ENCODE measurements at regions not wholly inside any gene's neighbourhood (a gene's known extent, or its start where the extent isn't known, plus 50 kb on each side); places are given as distances from the start of the nearest gene placed in this dataset.
A peak's percentile ranks its signal among the peaks of the same experiment; 100 is the strongest.

DNA sequence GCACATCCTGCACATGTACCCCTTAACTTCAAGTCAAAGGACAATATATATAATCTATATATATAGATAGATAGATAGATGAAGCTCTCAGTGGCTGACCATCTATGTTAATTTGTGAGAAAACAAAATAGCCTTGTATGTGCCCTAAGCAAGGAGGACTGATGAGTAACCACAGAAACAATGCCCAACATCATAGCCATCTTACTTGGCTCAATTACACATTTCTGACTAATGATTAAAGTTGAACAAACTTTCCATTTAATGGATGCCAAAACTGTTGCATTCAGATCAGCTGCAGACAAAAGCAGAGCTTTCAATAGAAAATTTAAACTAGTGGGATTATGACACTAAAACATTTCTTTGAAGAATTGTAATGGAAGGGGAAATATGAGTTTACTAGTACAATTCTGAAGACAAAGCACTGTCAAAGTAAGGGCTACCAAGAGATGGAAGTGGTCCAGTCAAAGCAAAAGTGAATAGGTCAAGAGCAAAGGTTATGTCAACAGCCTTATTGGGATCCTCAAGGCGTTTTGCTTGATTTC, 1188.2 kb upstream of the RAG2 start:
- no peak for DNase-seq (ENCODE audit: low read depth, low spot score)

DNA sequence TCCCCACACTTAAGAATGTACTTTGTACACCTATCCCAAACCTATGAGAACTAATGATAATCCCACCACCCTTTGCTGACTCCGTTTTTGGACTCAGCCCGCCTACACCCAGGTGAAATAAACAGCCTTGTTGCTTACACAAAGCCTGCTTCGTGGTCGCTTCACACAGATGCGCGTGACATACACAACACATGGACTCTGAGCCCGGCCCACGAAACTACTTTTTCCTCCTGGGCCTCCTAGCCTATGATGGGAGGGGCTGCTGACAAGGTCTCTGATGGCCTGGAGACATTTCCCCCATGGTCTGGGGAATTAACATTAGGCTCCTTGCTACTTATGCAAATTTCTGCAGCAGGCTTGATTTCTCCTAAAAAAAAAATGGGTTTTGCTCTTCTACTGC, 1176.4 kb upstream of the RAG2 start:
- no peak for DNase-seq (ENCODE audit: low read depth, low spot score)

DNA sequence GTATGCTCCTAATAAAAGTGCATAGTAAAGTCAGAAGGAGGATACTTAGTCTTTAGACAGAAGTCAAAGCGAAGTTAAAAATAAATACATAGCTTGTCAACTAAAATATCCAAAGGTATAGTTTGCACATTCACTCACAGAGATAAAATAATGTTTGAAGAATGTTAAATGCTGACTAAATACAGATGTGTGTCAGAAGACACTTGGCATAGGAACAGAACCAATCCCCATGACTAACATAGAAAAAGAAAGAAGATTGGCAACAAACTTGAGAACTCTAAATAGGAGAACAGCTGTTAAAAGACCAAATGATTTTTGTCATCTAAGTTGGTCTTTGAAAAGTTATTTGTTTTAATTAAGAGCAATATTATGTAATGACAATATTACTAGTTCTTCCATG, 1172.1 kb upstream of the RAG2 start:
- no peak for DNase-seq (ENCODE audit: low read depth, low spot score)

DNA sequence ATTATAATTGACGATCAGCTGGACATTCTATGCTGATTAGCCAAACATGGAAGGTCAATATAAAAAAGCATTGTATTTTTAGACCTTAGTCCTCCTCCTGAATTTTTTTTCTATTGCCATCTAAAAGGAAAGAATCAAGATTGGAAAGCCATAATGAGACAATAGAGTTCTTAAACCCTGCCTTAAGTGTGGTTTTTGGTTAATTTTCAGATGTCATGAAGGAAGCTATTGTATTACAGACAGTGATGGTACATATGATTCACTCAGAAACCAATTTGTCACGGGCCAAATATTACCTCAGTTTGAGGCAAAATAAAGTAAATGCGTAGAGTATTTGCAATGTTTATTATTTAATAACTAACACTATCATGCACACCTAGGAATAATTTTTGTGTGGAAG, 1164.0 kb upstream of the RAG2 start:
- no peak for DNase-seq (ENCODE audit: low read depth, low spot score)

DNA sequence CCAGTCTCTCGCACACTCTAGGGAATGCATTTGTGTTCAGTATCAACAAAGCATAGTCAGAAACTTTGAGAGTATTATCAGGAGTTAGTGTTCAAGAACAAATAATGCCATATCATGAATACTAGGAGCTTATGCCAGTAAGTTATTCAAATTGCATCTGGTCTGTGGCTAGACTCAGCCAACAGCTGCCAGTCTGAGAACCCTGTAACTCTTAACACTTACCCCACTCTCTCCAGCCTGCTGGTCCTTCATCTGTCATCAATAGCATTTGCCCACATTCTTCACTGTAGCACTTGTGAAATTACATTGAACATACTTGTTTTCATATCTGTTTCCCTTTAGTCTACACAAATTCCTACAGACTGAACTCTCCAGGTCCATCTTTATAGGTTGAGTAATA, 1157.5 kb upstream of the RAG2 start:
- no peak for DNase-seq (ENCODE audit: low read depth, low spot score)

DNA sequence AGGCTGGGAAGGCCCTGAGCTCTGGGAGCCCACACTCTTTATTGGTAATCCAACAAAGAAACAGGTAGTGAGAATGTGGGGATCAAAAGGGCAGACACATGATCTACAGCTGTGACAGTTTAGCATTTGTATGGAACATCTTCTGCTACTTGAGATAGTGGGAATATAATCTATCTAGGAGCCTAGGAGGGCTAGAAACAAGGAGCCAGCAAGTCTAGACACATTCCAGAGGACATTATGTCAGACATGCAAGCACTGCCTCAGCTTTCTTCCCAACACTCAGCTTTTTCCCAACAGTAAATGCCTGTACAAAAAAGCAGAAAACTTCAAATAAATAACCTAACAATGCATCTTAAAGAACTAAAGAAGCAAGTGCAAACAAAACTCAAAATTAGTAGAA, 1150.6 kb upstream of the RAG2 start:
- no peak for DNase-seq (ENCODE audit: low read depth, low spot score)

DNA sequence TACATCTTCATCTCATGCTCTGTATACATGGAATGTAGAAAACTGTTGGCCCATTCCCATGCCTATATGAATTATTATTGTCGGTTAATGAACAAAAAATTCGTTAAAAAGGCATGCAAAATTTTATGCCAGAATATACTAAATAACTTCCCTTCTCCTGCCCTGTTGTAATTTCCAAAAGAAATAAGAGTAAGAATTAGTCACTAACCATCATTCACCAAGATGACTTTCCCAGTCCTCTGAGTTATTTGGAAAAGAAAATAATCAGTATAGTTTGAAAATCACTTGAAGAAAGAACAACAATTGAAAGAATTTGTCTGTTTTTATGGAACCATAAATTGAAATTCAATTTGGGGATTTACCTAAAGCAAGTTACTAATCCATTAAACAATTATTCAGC, 1149.1 kb upstream of the RAG2 start:
- no peak for DNase-seq (ENCODE audit: low read depth, low spot score)

DNA sequence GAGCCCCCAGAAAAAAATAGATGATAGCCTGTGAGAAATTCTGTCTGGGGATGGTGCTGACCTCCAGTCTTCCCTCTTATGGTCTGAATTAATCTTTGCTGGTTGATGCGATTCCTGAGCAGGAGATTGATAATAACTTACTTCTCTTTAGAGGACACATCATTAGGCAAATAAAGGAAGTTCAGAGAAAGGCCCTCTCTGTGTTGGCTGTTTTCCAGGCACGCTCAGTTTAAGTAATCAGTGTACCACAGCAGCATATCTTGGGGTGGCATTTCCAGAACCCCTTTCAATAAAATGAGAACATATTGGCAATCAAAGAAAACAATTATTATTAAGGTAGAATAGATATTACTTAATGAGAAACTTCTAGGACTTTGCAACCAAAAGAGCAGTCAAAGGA, 1129.3 kb upstream of the RAG2 start:
- no peak for DNase-seq (ENCODE audit: low read depth, low spot score)

DNA sequence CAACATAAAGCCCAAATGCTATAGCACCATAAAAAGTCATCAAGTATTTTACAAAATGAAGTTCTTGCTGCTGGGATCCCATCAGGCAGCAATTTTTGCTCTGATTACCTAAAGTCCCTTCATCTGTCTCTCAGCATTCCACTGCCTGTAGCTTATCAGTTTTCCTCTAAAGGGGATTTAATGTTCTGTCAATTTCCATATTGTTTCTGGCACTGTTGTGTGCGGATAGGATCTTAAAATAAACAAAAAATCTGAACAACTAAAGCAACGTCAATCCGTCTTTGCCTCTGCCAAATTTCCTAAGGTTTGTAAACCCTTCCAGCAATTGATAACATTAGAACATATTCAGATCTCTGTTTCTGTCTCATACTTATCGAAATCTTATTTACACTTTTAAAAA, 1126.3 kb upstream of the RAG2 start:
- DNase-seq (ENCODE audit: low read depth, low spot score) = no peak

DNA sequence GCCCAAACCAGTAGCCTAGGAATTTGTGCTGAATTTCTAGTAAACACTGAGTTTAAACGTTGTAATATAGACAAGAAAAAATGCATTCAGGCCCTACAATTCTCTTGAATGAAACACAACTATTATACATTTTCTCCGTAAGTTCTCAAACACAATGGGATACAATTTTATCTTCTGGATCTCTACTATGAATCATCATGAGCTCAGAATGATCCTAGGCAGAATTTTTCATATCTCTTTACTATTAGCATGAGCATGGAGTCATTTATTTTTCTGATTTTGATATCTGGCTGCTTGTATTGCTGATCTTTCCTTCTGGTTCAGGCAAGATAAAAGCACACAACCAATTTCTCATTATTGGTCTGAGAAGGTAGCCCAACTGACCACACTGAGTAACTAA, 1123.4 kb upstream of the RAG2 start:
- DNase-seq (ENCODE audit: low read depth, low spot score) = no peak

DNA sequence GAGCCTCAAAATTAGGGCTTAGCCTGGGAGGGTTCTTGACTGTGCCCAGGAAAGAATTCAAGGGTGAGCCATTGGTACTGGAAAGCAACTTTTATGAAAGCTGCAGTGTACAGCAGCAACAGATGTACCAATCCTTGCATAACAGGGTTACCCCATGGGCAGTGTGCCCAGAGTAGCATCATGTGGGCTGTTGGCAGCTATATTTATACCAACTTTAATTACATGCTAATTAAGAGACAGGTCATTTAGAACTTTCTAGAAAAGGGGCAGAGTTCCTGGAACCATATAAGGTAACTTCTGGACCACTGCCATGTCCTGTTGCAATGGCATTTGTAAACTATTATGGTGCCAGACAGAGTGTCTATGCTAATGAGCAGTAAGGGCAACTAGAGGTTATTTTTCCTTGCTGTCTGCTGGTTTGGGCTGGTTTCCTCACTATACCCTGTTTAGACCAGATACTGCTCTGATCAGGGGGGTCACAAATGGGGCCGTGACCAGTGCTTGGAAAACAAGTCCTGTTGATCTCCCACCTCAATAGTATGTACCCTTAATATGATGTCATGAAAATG, 1120.5 kb upstream of the RAG2 start:
- DNase-seq (ENCODE audit: low read depth, low spot score) = no peak

DNA sequence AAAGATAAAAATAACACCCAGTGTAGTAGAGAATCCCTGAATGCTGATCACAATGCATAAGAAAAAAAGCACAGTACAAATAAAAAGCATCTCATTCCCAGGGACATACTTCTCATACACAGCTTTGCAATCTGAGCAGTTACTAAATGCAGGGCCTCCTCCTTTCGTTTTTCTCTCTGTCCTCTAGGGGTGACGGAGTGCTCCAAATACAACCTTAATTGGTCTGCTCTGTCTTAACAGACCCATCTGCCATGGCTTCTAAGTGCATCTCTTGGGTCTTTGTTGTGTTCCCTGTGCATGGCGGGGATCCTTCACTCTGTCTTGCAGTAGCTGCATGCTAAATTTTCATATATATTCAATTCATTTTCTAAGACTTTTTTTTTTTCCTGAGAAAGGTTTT, 1114.2 kb upstream of the RAG2 start:
- DNase-seq (ENCODE audit: low read depth, low spot score) = no peak

DNA sequence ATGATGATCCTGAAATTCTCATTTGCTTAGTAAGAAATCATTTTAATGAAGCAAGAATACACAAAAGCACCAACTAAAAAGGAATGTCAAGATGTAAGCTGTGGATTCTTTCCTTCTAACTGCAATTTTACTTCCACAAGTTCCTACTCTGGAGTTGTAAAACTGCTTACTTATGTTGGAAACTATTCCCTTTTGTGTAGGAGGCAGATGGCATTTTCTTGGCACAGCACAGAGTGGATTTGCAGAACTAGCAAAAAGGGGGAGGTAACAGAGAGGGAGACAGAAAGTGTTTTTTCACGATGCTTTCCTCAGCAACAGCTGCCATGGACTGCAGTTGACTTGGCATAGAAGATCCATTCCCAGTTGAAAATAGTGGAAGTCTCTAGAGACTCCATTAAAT, 1112.0 kb upstream of the RAG2 start:
- no peak for DNase-seq (ENCODE audit: low read depth, low spot score)

DNA sequence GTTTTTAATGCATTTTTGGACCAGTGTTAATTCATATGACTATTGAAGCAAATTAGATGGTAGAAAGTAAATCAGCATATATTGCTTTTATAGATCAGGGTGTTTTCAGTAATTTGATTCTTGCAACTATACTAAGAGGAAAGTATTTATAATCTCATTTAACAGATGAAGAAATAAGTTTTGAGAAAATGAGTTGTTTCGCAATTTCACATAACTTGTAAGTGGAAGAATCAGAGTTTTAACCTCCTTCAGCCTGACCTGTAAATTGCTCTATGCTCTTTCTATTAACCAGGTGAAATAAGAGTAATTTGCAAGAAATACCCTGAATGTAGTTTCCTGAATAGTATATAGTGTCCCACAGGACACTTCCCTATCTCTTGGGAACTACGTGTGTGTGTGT, 1106.8 kb upstream of the RAG2 start:
- no peak for DNase-seq (ENCODE audit: low read depth, low spot score)

DNA sequence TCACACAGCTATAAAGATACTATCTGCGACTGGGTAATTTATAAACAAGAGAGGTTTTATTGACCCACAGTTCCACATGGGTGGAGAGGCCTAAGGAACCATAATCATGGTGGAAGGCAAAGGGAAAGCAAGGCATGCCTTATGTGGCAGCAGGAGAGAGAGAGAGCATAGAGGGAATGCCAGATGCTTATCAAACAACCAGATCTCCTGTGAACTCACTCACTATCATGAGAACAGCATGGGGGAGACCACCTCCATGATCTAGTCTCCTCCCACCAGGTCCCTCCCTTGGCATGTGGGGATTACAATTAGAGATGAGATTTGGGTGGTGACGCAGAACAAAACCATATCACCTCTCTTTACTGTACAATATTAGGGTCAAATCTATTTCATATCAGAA, 1101.6 kb upstream of the RAG2 start:
- no peak for DNase-seq (ENCODE audit: low read depth, low spot score)

DNA sequence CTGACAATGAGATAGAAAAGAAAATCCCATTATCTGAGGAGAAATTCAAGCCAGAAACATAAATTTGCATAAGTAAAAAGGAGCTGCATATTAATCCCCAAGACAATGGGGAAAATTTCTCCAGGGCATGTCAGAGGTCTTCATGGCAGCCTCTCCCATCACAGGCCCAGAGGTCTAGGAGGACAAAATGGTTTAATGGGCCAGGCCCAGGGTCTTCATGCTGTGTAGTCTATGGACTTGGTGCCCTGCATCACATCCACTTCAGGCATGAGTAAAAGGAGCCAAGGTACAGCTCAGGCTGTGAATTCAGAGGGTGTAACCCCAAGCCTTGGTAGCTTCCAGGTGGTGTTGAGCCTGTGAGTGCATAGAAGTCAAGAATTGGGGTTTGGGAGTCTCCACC, 1097.2 kb upstream of the RAG2 start:
- DNase-seq (ENCODE audit: low read depth, low spot score) = no peak

DNA sequence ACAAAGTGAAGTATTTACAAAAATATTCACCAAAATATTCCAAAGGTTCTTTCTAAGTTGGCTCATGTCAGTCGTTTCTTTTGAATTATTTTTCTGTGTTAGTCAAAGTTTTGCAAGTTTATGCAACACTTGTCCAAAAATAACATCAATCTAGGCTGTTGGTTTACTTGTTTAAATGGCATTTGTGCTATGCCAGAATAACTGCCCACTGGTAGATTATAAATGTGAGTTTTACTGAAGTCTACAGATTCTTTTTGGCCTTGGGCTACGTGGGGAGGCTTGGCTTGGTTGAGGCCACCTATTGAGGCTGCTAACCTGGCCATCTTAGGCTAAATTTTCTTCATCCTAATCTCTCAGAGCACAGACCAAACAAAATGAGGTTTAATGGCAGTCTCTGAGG, 1091.9 kb upstream of the RAG2 start:
- DNase-seq (ENCODE audit: low read depth, low spot score) = no peak

DNA sequence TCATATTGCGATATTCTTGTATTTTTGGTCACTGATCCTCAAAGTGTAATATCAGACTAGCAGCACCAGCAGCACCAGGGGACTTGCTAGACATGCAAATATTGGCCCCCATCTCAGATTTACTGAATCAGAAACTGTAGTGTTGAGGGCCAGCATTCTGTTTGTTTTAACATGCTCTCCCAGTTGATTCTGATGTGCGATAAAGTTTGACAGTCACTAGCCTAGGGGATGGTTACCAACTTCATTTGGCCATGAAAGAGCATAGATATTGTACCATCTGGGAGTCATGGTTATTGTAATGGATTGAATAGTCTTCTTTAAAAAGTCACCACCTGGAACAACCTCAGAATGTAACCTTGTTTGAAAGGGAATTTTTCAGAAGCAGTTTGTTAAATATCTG, 1090.4 kb upstream of the RAG2 start:
- DNase-seq (ENCODE audit: low read depth, low spot score) = no peak

DNA sequence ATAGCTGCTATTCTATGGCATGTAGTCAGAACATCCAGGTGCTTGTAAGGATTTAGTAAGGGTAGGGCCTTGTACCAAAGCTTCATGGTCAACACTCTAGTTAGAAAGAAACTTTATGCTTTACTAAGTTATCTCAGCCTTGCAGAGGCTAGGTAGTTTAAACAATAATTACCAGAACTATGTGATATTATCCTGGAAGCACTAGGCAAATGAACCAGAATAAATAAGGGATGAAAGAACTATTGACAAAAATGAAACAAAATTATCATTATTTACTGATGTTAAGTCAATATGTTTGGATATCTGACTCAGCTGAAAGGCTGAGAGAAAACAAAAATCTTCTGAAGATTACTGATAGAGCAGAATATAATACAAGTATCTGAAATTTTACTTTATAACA, 1089.1 kb upstream of the RAG2 start:
- DNase-seq (ENCODE audit: low read depth, low spot score) = no peak

DNA sequence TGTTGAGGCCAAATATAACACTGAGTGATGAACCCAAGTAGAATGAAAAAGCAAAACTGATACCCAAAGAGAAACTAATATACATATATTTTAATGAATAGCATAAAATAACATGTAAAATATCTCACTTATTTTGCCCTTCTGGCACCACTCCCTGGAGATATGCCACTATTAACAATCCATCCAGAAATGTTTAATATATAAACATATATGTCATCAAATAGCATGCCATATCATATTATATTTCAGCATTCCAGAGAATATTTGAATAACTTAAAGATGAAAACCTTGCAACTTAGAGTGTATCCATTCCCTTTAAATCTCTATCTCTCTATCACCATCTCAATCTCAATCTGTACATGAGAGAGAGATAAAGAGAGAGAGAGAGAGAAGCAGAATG, 1073.3 kb upstream of the RAG2 start:
- no peak for DNase-seq (ENCODE audit: low read depth, low spot score)

DNA sequence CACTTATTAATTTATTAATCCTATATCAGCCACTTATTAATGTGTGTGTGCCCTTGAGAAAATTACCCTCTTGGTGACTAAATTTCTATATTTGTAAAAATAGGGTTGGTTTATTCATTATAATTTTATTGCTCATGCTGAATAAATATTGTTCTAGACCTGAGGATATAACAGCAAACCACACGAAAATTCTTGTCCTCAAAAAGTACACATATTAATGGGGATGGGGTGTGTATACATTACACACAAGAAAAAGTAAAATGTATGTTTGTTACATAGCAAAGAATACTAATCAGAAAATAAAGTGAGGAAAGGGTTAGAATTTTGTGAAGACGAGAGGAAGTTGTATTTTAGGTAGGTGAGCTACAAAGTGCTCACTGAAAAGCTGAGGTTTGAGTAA, 1068.9 kb upstream of the RAG2 start:
- DNase-seq (ENCODE audit: low read depth, low spot score) = no peak

DNA sequence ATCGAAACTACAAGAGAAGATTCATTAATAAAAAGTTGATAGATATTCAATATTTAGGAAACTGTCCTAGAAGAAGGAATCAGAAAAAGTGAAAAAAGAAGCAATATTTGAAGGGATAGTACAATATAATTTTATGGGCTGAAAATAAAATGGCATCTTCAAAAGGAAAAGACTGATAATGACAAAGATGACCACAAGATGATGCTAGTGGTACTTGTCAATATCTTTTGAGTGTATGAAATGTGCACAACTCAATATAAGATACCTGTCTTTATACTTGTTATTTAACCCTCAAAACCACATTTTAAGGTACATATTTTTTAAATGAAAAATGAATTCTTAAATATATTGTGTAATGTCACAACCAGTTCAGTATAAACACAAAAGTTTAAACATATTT, 1059.6 kb upstream of the RAG2 start:
- peak; percentile 2 for DNase-seq (ENCODE audit: low read depth, low spot score)

DNA sequence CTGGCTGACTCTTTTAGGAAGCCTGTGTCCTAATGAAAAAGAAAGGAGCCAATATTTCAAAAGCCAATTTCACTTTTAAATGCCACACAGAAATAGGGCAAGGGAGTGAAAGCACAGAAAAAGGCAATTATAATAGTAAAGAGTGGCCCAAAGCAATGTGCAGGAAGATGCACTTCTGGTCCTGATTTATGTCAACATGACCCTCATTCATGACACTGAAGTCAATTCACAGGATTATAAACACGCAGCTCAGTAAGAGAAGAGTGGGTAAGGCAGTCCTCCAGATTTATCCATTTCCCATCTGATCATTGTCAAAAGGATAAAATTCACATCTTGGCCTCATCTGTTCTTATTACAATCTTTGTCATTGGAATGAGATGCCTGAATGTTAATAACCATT, 1049.7 kb upstream of the RAG2 start:
- no peak for DNase-seq (ENCODE audit: low read depth, low spot score)

DNA sequence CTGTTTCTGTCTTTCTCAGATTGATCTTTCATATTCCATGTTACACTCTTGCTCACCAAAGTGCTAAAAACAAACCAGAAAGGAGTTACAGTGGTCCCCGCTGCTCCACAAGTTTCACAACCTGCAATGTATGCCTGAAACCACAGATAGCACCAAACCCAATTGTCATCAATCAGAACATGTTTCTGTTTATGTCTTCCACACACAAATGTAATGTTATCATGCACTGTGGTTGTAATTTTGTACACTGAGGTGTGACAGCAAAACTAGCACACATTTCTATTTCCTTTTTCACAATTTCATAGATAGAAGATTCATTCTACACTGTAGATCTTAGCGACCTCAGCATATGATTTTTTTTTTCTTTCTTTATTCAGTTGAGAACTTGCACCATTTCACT, 1045.9 kb upstream of the RAG2 start:
- no peak for DNase-seq (ENCODE audit: low read depth, low spot score)
